ENCODE measurements at regions not wholly inside any gene's neighbourhood (a gene's known extent, or its start where the extent isn't known, plus 50 kb on each side); places are given as distances from the start of the nearest gene placed in this dataset.

DNA sequence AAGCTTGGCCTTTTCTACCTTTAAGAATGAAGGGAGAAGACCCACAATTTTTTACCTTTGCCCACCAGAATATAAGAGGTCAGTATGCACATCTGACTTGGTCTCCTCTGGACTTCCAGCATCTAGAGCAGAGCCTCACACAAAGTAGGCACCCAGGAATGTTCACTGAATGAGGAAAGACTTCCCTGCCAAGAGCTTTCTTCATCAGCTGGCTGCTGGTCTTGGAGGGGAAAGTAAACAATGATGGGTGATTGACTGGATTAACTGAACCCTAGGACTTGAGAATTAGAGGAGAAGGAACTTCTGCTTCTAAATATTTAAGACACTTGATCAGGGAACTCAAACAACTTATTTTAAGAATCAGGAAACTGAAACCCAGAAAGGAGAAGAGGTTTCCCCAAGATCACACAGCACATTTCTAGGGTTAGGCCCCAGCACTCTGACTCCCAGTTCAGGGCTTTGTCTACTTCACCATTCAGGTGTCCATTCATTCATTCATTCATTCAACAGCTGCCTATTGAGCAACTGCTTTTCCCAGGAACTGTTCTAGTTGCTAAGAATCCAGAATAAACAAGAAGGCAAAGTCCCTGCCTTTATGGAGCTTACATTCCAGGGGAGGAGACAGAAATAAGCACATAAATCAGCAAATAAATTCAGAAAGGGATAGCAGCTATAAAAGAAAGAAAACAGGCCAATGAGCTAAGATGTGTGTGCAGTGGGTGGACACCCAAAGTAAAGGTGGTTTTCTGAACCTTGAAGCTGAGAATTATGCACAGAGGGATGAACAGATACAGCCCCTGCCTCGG, 216.9 kb upstream of the LRFN2 start:
- H3K4me3 ChIP-seq (ENCODE audit: low read depth, low read length, poor library complexity, severe bottlenecking), result no peak overlapping the region
- ChIA-PET POLR2A (ENCODE audit: low non-redundant PET) (interaction anchor here (0.7 kb wide), 1 partner anchor 236 kb away, joined by 3 read pairs; no protein-coding TSS in a partner anchor), CTCF (no interaction called here)
- intact Hi-C loops (cut with micrococcal nuclease; ENCODE audit: unreplicated experiment), result no loop called here
- TF ChIP-seq EZH2 (IDR thresholded peaks at IDR 0.05; ENCODE audit: borderline replicate concordance, low read depth, low read length, poor library complexity, severe bottlenecking), result no peak
- TF ChIP-seq, protein P1, sequence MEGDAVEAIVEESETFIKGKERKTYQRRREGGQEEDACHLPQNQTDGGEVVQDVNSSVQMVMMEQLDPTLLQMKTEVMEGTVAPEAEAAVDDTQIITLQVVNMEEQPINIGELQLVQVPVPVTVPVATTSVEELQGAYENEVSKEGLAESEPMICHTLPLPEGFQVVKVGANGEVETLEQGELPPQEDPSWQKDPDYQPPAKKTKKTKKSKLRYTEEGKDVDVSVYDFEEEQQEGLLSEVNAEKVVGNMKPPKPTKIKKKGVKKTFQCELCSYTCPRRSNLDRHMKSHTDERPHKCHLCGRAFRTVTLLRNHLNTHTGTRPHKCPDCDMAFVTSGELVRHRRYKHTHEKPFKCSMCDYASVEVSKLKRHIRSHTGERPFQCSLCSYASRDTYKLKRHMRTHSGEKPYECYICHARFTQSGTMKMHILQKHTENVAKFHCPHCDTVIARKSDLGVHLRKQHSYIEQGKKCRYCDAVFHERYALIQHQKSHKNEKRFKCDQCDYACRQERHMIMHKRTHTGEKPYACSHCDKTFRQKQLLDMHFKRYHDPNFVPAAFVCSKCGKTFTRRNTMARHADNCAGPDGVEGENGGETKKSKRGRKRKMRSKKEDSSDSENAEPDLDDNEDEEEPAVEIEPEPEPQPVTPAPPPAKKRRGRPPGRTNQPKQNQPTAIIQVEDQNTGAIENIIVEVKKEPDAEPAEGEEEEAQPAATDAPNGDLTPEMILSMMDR (conservative IDR thresholded peaks at IDR 0.05; ENCODE audit: low read depth, low read length), result no peak
- no TSS peak for BruUV-seq (replicated peaks)
- no peaks in the 10 kb centered on the region for H3K9me3 ChIP-seq (ENCODE audit: low read depth, low read length, poor library complexity, severe bottlenecking)
- DNase-seq (ENCODE audit: low spot score), result no peak
- H3K4me1 ChIP-seq (ENCODE audit: insufficient read depth, low read length, poor library complexity, severe bottlenecking), result no peaks in the 10 kb centered on the region
- no peaks in the 10 kb centered on the region for H3K27me3 ChIP-seq (replicated peaks; ENCODE audit: insufficient read depth, low read depth, low read length, poor library complexity)
- no peak overlapping the region for H3K27ac ChIP-seq (ENCODE audit: low read depth, low read length, poor library complexity, severe bottlenecking)
- no peaks in the 10 kb centered on the region for H3K36me3 ChIP-seq (ENCODE audit: insufficient read depth, low read length, poor library complexity, severe bottlenecking)

- Histone ChIP-seq H3K4me1 (ENCODE audit: insufficient read depth, low read length, poor library complexity, severe bottlenecking) (no peaks in the 10 kb centered on the region), H3K36me3 (ENCODE audit: insufficient read depth, low read length, poor library complexity, severe bottlenecking) (no peaks in the 10 kb centered on the region), H3K4me3 (ENCODE audit: low read depth, low read length, poor library complexity, severe bottlenecking) (no peak overlapping the region), H3K27me3 (replicated peaks; ENCODE audit: insufficient read depth, low read depth, low read length, poor library complexity) (no peaks in the 10 kb centered on the region), H3K9me3 (ENCODE audit: low read depth, low read length, poor library complexity, severe bottlenecking) (no peaks in the 10 kb centered on the region), H3K27ac (ENCODE audit: low read depth, low read length, poor library complexity, severe bottlenecking) (no peak overlapping the region)
- no peak for DNase-seq (ENCODE audit: low spot score)
- POLR2A ChIA-PET (ENCODE audit: low non-redundant PET), result no interaction called here
- TF ChIP-seq, protein P1 (conservative IDR thresholded peaks at IDR 0.05; ENCODE audit: low read depth, low read length), result no peak
- no peak for TF ChIP-seq EZH2 (IDR thresholded peaks at IDR 0.05; ENCODE audit: borderline replicate concordance, low read depth, low read length, poor library complexity, severe bottlenecking)
- CTCF ChIA-PET, result no interaction called here
- no TSS peak for BruUV-seq (replicated peaks)
- intact Hi-C loops (cut with micrococcal nuclease; ENCODE audit: unreplicated experiment), result no loop called here
These were observed 215.3 kb upstream of the LRFN2 start for GRCh38 chr6:40802481-40802880.

- Histone ChIP-seq H3K27me3 (replicated peaks; ENCODE audit: insufficient read depth, low read depth, low read length, poor library complexity) (no peaks in the 10 kb centered on the region), H3K9me3 (ENCODE audit: low read depth, low read length, poor library complexity, severe bottlenecking) (no peaks in the 10 kb centered on the region), H3K4me3 (ENCODE audit: low read depth, low read length, poor library complexity, severe bottlenecking) (no peak overlapping the region), H3K27ac (ENCODE audit: low read depth, low read length, poor library complexity, severe bottlenecking) (no peak overlapping the region), H3K4me1 (ENCODE audit: insufficient read depth, low read length, poor library complexity, severe bottlenecking) (peaks cover 5% of the 10 kb centered on the region), H3K36me3 (ENCODE audit: insufficient read depth, low read length, poor library complexity, severe bottlenecking) (no peaks in the 10 kb centered on the region)
- intact Hi-C loops (cut with micrococcal nuclease; ENCODE audit: unreplicated experiment), result no loop called here
- no TSS peak for BruUV-seq (replicated peaks)
- no peak for TF ChIP-seq EZH2 (IDR thresholded peaks at IDR 0.05; ENCODE audit: borderline replicate concordance, low read depth, low read length, poor library complexity, severe bottlenecking)
- TF ChIP-seq, protein P1 (conservative IDR thresholded peaks at IDR 0.05; ENCODE audit: low read depth, low read length), result no peak
- ChIA-PET POLR2A (ENCODE audit: low non-redundant PET) (no interaction called here), CTCF (no interaction called here)
- DNase-seq (ENCODE audit: low spot score), result no peak
These were observed 212.4 kb upstream of the LRFN2 start for GRCh38 chr6:40799296-40800140.
